T-cell (primary cell): ENCODE measurements at regions not wholly inside any gene's neighbourhood (a gene's known extent, or its start where the extent isn't known, plus 50 kb on each side); places are given as distances from the start of the nearest gene placed in this dataset.

ENCODE experiments used
- ATAC-seq, 4 experiments: fragments of 200-7000 bp in 3 of 4; fragments of 150-1000 bp in 1 of 4; cut with Tn5 transposase; replicated peaks in 1 of 4; 1 replicate in 3 of 4; 2 replicates in 1 of 4; pipeline ENCODE4 v1.10.0; 2021; ENCODE audit warnings: moderate library complexity in 3 of 4, mild to moderate bottlenecking in 2 of 4, moderate number of reproducible peaks in 1 of 4
- CTCF ChIA-PET, 2 donors: fragments of 300-600 bp; sonication (Branson Sonifier 250); formaldehyde crosslinking; loops; one replicate each; lab custom pipeline; 2022; ENCODE audit warnings: antibody characterized with exemption in 2 of 2; lab: Charles Lee
- POLR2A ChIA-PET, 2 donors: fragments of 300-600 bp; sonication (Branson Sonifier 250); formaldehyde crosslinking; loops; one replicate each; lab custom pipeline; 2022; ENCODE audit warnings: antibody characterized with exemption in 2 of 2; lab: Charles Lee
- DNase-seq, 35 experiments: peaks; one replicate each; pipeline versions ENCODE4 v3.0.0 to v3.0.0-alpha.2; 2013 to 2023
- H3K27ac ChIP-seq: one replicate; pipeline ENCODE4 v1.5.1; 2013; ENCODE audit warnings: low read length
- H3K27me3 ChIP-seq, 2 experiments: replicated peaks in 1 of 2; 1 replicate in 1 of 2; 2 replicates in 1 of 2; pipeline versions ENCODE4 v1.6.1 to v1.7.0; 2013; ENCODE audit warnings: low read length in 1 of 2, mixed read lengths in 1 of 2; ENCODE audit not compliant: control insufficient read depth in 2 of 2, insufficient read depth in 2 of 2; ENCODE audit errors: extremely low read depth in 1 of 2
- H3K36me3 ChIP-seq, 2 donors: 1 replicate in 1 of 2; 2 replicates in 1 of 2; pipeline versions ENCODE4 v1.6.1 to v1.7.0; 2013; ENCODE audit warnings: low read length in 1 of 2; ENCODE audit not compliant: control insufficient read depth in 2 of 2, insufficient read depth in 1 of 2; ENCODE audit errors: extremely low read depth in 1 of 2
- H3K4me1 ChIP-seq, 2 experiments: 1 replicate in 1 of 2; 2 replicates in 1 of 2; pipeline versions ENCODE4 v1.6.1 to v1.7.0; 2013; ENCODE audit warnings: low read length in 2 of 2, mixed read lengths in 1 of 2; ENCODE audit not compliant: insufficient read depth in 2 of 2, control insufficient read depth in 1 of 2; ENCODE audit errors: extremely low read depth in 1 of 2
- H3K4me3 ChIP-seq, 2 donors: 1 replicate in 1 of 2; 2 replicates in 1 of 2; pipeline versions ENCODE4 v1.5.1 to v1.7.0; 2013; ENCODE audit warnings: mild to moderate bottlenecking in 2 of 2, low read length in 1 of 2, moderate library complexity in 1 of 2; ENCODE audit not compliant: control insufficient read depth in 1 of 2; ENCODE audit errors: extremely low read depth in 1 of 2
- H3K9me3 ChIP-seq: 2 replicates; pipeline ENCODE4 v1.7.0; 2013
- H3K27ac Mint-ChIP-seq, 2 donors: one replicate each; pipeline ENCODE4 v1.8.0; 2020 to 2021; ENCODE audit warnings: mild to moderate bottlenecking in 2 of 2, mixed read lengths in 2 of 2
- H3K27me3 Mint-ChIP-seq, 2 donors: one replicate each; pipeline ENCODE4 v1.8.0; 2021 to 2022; ENCODE audit warnings: mixed read lengths in 2 of 2
- H3K36me3 Mint-ChIP-seq: one replicate; pipeline ENCODE4 v1.8.0; 2021; ENCODE audit warnings: mixed read lengths
- H3K4me1 Mint-ChIP-seq, 3 donors: one replicate each; pipeline ENCODE4 v1.8.0; 2020 to 2022; ENCODE audit warnings: mixed read lengths in 3 of 3, mild to moderate bottlenecking in 1 of 3
- H3K4me3 Mint-ChIP-seq, 3 donors: one replicate each; pipeline ENCODE4 v1.8.0; 2020 to 2022; ENCODE audit warnings: mild to moderate bottlenecking in 3 of 3, mixed read lengths in 3 of 3, moderate library complexity in 3 of 3
- H3K9me3 Mint-ChIP-seq, 3 donors: one replicate each; pipeline ENCODE4 v1.8.0; 2020 to 2022; ENCODE audit warnings: mixed read lengths in 3 of 3
- WGBS: methylation state at CpG from one replicate; pipeline ENCODE4 v1.1.5; 2013; ENCODE audit warnings: missing lambda C conversion rate; ENCODE audit not compliant: insufficient coverage; 5-methylcytosine and 5-hydroxymethylcytosine counted together

DNA sequence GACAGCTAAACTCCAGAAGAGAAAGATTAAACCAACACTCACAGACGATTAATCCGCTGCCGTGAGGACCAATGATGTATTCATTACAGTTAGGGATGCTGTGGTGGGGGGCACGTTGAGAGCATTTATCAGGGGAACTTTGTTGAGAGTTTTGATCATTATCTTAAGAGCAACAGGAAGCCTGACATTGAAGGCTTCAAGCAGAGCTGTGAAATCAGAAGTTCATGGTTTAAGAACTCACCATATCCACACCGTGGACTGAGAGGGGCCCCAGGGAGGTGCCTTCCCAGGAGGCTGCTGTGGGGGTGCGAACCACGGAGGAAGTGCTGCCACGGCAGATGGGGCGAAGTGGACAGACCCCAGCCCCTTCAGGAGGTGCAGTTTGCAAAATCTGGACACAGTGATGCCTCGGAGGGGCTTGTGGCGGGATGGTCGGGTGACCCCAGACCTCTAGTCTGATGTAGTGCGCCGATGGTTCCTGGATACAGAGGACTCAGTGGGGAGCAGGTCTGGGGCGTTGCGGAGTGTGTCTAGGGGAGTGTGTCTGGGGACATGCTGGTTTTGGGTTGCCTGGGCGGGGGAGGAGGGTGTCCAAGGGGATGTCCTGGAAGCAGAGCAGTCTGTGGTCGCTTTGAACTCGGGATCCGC is 73.0 kb downstream of the DIO3 start:
- H3K4me1 ChIP-seq, result no peaks in the 10 kb centered on the region
- Mint-ChIP-seq H3K9me3 (no peaks in the 10 kb centered on the region), H3K4me1 (peaks cover 2 to 7% (median 3%) of the 10 kb centered on the region in 3 donors), H3K36me3 (no peaks in the 10 kb centered on the region), H3K27me3 (peaks cover 20 to 32% of the 10 kb centered on the region in 2 donors), H3K27ac (no peak overlapping the region), H3K4me3 (no peak overlapping the region)
- no peak for ATAC-seq
- CTCF ChIA-PET, result interaction anchor here in 1 of 2 donors (0.6 kb wide), 1 partner anchor 1131 kb away, joined by 3 read pairs; no protein-coding TSS in a partner anchor
- no peak overlapping the region for H3K4me3 ChIP-seq
- no peaks in the 10 kb centered on the region for H3K9me3 ChIP-seq
- H3K27me3 ChIP-seq, result peaks cover 0 to 43% of the 10 kb centered on the region in 2 experiments
- no peak for DNase-seq
- H3K36me3 ChIP-seq, result no peaks in the 10 kb centered on the region
- POLR2A ChIA-PET, result no interaction called here
- 62% methylated on average over 14 of the region's 20 CpGs for WGBS
- H3K27ac ChIP-seq, result no peak overlapping the region

DNA sequence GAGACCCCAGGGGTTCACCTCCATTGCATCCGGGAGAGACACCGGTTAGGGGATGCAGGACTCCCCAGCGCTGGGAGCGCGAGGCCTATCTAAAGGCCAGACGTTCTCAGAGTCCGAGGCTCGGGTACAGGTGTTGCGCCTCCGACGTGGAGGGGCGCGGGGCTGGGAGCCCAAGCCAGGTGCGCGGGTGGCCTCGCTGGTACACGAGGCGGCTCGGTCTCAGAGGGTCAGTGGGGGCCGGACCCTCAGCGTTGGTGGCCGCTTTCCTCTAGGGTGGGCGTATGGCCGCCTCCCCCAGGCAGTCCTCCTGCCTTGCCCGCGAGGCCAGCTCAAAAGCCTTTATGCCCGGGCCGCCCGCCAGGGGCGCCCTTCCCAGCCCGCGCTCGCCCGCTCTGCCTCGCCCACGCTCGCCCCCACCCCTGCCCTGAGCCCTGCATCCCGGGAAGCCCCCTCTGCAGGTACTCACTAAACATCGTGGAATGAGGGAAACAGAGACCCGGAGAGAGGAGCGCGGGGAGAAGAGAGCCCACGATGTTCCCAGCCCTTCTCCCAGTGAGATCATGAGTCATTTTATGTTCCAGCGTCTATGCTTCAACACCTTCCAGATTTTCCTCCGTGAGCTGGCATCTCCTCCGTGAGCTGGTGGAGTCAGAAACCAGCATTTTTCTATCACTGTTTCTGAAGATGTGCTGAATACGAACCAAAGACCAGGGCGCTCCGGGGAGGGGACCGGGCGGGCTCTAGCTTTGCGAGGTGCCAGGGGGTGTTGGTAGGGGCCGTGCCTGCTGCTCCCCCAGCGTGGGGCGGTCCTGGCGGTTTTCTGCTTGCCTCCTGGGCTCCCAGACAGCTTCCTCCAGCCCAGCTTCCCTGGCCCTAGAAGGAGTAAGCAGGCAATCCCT is 73.8 kb downstream of the DIO3 start:
- no peak overlapping the region for H3K4me3 Mint-ChIP-seq
- Histone ChIP-seq H3K9me3 (no peaks in the 10 kb centered on the region), H3K27me3 (peaks cover 0 to 41% of the 10 kb centered on the region in 2 experiments), H3K4me1 (no peaks in the 10 kb centered on the region), H3K27ac (no peak overlapping the region), H3K36me3 (no peaks in the 10 kb centered on the region), H3K4me3 (no peak overlapping the region)
- H3K27me3 Mint-ChIP-seq, result peaks cover 20 to 36% of the 10 kb centered on the region in 2 donors
- no peak overlapping the region for H3K27ac Mint-ChIP-seq
- peaks cover 2 to 7% (median 3%) of the 10 kb centered on the region in 3 donors for H3K4me1 Mint-ChIP-seq
- ChIA-PET CTCF (interaction anchor here in 1 of 2 donors (0.6 kb wide), 2 partner anchors 146 to 1132 kb away, joined by 3 to 4 read pairs; no protein-coding TSS in a partner anchor), POLR2A (no interaction called here)
- 89% methylated on average over 50 of the region's 56 CpGs for WGBS
- DNase-seq (no peak), ATAC-seq (no peak)
- H3K9me3 Mint-ChIP-seq, result no peaks in the 10 kb centered on the region
- no peaks in the 10 kb centered on the region for H3K36me3 Mint-ChIP-seq

DNA sequence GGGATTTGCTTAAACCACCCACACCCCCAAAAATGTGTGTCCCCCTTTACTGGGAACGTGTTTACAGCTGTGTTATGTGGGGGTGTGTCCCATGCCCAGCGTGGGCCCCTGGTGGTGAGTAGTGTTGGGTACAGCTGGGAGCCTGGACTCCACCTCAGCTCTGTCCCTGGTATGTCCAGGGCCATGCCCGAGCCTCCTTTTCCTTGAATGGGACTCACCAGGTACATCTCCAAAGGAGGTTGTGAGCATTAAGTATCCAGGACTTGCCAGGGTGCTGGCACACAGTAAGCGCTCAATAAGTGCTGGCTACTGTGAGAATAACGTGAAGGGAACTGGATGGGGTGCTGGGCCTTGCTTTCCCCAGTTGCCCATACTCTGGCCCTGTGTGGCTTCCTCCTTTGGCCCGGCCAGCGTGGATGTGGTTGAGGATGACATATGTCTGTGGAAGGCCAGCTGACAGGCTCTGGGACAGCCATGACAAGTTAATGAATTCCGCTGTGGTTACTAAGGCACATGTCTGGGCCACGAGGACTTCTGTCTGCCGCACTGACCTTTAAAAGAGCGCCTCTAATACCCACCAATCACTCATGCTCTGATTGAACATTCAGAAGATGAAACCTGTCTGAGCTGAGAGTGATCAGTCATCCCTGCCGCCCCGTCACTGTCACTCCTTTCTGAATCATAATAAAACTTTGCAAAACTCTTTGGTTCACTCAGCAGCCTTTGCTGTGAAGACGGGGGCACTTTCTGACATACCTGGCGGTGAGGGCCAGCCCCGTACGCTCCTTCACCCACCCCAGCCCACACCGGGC is 74.7 kb downstream of the DIO3 start:
- H3K4me3 ChIP-seq, result no peak overlapping the region
- Mint-ChIP-seq H3K9me3 (no peaks in the 10 kb centered on the region), H3K4me1 (peaks cover 2 to 7% (median 3%) of the 10 kb centered on the region in 3 donors), H3K27me3 (peaks cover 25 to 36% of the 10 kb centered on the region in 2 donors), H3K4me3 (no peak overlapping the region), H3K36me3 (no peaks in the 10 kb centered on the region), H3K27ac (no peak overlapping the region)
- no peaks in the 10 kb centered on the region for H3K36me3 ChIP-seq
- POLR2A ChIA-PET, result no interaction called here
- no peaks in the 10 kb centered on the region for H3K4me1 ChIP-seq
- H3K27ac ChIP-seq, result no peak overlapping the region
- no peaks in the 10 kb centered on the region for H3K9me3 ChIP-seq
- CTCF ChIA-PET, result interaction anchor here in 1 of 2 donors (0.6 kb wide), 1 partner anchor 147 kb away, joined by 4 read pairs; no protein-coding TSS in a partner anchor
- 46% methylated on average over 8 of the region's 18 CpGs for WGBS
- ATAC-seq (no peak), DNase-seq (no peak)
- H3K27me3 ChIP-seq, result peaks cover 0 to 38% of the 10 kb centered on the region in 2 experiments

DNA sequence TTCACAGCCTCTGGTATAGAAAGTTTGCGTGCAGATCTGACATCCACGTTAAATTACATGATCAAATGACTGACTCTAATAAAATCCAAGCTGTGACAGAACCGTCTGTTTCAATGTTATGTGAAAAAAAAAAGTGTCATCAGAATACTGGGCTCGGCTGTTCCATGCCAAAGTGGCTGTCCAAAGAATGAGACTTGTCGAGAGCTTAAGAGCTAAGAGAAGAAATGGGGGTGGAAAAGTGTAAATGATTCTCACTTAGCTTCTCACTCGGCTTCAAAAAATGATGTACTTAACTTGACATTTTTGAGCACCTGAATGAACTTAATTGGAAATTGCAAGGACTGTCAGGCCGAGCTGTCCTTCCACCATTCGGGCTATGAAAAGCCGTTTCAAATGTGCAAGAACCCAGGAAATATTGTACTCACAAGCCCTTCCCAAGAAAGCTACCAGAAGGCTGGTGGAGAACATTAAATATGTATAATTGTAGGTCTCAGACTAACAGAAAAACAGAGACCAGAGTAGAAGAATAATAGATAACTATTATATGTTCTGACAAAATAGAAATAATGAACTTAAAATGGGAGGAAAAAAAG is 78.0 kb downstream of the DIO3 start:
- H3K27me3 Mint-ChIP-seq, result peaks cover 29 to 45% of the 10 kb centered on the region in 2 donors
- CTCF ChIA-PET, result no interaction called here
- H3K4me3 ChIP-seq, result no peak overlapping the region
- H3K27ac ChIP-seq, result no peak overlapping the region
- no peaks in the 10 kb centered on the region for H3K4me1 ChIP-seq
- no peaks in the 10 kb centered on the region for H3K36me3 Mint-ChIP-seq
- H3K9me3 ChIP-seq, result no peaks in the 10 kb centered on the region
- no peak for ATAC-seq
- WGBS, result 100% methylated on average over 4 of the region's 9 CpGs
- no peak for DNase-seq
- H3K27me3 ChIP-seq, result peaks cover 0 to 32% of the 10 kb centered on the region in 2 experiments
- POLR2A ChIA-PET, result no interaction called here
- no peak overlapping the region for H3K27ac Mint-ChIP-seq
- no peak overlapping the region for H3K4me3 Mint-ChIP-seq
- H3K4me1 Mint-ChIP-seq, result peaks cover 0 to under 1% (median 0%) of the 10 kb centered on the region in 3 donors
- H3K36me3 ChIP-seq, result no peaks in the 10 kb centered on the region
- no peaks in the 10 kb centered on the region for H3K9me3 Mint-ChIP-seq

DNA sequence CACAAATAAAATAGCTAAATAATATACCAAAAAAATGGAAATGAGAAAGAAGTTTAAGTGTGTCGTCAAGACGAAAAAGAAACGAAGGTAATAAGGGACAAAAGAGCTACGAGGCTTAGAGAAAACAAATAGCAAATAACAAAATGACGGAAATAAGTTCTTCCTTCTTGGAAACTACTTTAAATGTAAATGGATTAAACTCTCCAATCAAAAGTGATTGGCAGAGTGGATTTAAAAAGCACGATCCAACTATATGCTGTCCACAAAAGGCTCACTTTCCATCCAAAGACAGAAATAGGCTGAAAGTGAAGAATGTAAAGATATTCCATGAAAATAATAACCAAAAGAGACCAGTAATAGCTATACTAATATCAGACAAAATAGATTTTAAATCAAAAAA is 82.4 kb downstream of the DIO3 start:
- Histone ChIP-seq H3K36me3 (no peaks in the 10 kb centered on the region), H3K9me3 (no peaks in the 10 kb centered on the region), H3K4me3 (no peak overlapping the region), H3K27ac (no peak overlapping the region), H3K27me3 (no peaks in the 10 kb centered on the region), H3K4me1 (no peaks in the 10 kb centered on the region)
- no peak overlapping the region for H3K4me3 Mint-ChIP-seq
- H3K27ac Mint-ChIP-seq, result no peak overlapping the region
- H3K36me3 Mint-ChIP-seq, result peaks cover 3% of the 10 kb centered on the region
- no peaks in the 10 kb centered on the region for H3K4me1 Mint-ChIP-seq
- ATAC-seq (no peak), DNase-seq (no peak)
- WGBS, result no CpG with 5 or more reads among the region's 6 CpGs
- ChIA-PET POLR2A (interaction anchor here in 1 of 2 donors (0.6 kb wide), 1 partner anchor 78 kb away, joined by 4 read pairs; no protein-coding TSS in a partner anchor), CTCF (no interaction called here)
- H3K27me3 Mint-ChIP-seq, result peaks cover 21 to 26% of the 10 kb centered on the region in 2 donors
- H3K9me3 Mint-ChIP-seq, result peaks cover 0 to 6% (median 5%) of the 10 kb centered on the region in 3 donors
